Aorta (tissue), 5 donors: ENCODE measurements at regions not wholly inside any gene's neighbourhood (a gene's known extent, or its start where the extent isn't known, plus 50 kb on each side); places are given as distances from the start of the nearest gene placed in this dataset.

Source experiments
- ATAC-seq: fragments of 200-7000 bp; cut with Tn5 transposase; one replicate; pipeline ENCODE4 v1.9.1; 2022; ENCODE audit warnings: moderate library complexity; ENCODE audit not compliant: low FRiP score
- DNase-seq, 2 donors: peaks; one replicate each; pipeline ENCODE4 v3.0.0-alpha.2; 2020
- H3K27ac ChIP-seq, 2 donors: one replicate each; pipeline ENCODE4 v1.5.1; 2013; ENCODE audit warnings: low read length in 2 of 2, mild to moderate bottlenecking in 2 of 2, moderate library complexity in 2 of 2, control low read depth in 1 of 2, inconsistent platforms in 1 of 2, low read depth in 1 of 2
- H3K27me3 ChIP-seq, 2 donors: one replicate each; pipeline ENCODE4 v1.6.1; 2013; ENCODE audit warnings: control low read depth in 1 of 2, low read length in 1 of 2, mild to moderate bottlenecking in 1 of 2, moderate library complexity in 1 of 2; ENCODE audit not compliant: insufficient read depth in 2 of 2, control insufficient read depth in 1 of 2
- H3K36me3 ChIP-seq, 2 donors: one replicate each; pipeline ENCODE4 v1.6.1; 2013; ENCODE audit warnings: control low read depth in 1 of 2, low read length in 1 of 2, mild to moderate bottlenecking in 1 of 2; ENCODE audit not compliant: insufficient read depth in 2 of 2, control insufficient read depth in 1 of 2
- H3K4me1 ChIP-seq, 2 donors: one replicate each; pipeline ENCODE4 v1.6.1; 2013; ENCODE audit warnings: low read length in 2 of 2, control low read depth in 1 of 2, mild to moderate bottlenecking in 1 of 2, moderate library complexity in 1 of 2; ENCODE audit not compliant: insufficient read depth in 2 of 2, control insufficient read depth in 1 of 2
- H3K4me3 ChIP-seq, 2 donors: one replicate each; pipeline ENCODE4 v1.5.1; 2013; ENCODE audit warnings: low read length in 2 of 2, control low read depth in 1 of 2, mild to moderate bottlenecking in 1 of 2
- H3K9me3 ChIP-seq: one replicate; pipeline ENCODE4 v1.6.1; 2013; ENCODE audit warnings: mild to moderate bottlenecking, low read length; ENCODE audit not compliant: control insufficient read depth
- WGBS, 2 donors: extraction: QIAGEN DNeasy Blood & Tissue Kit; methylation state at CpG; one replicate each; pipeline ENCODE4 v1.1.7; 2013; 5-methylcytosine and 5-hydroxymethylcytosine counted together
- intact Hi-C, 2 donors: fragments of 100-400 bp; cut with DNase I; formaldehyde crosslinking; loops; one replicate each; pipeline versions ENCODE4 v1.14.2 to v1.15.0; 2022
- donor health status: healthy with polysubstance abuse.
- donor health status: Bipolar disorder and iron deficiency.
- donor health status: DM: no; HTN: no; CAD: no.
- donor health status: DM: no; HTN: no; CAD: no.
- donor health status: DM: yes; HTN: yes; CAD: no.

GRCh38 chr16:62863139-62863538, 826.9 kb upstream of the CDH8 start:
- no peaks in the 10 kb centered on the region for H3K9me3 ChIP-seq
- H3K27ac ChIP-seq = no peak overlapping the region
- intact Hi-C loops = no loop called here
- no peak for ATAC-seq
- H3K27me3 ChIP-seq = no peaks in the 10 kb centered on the region
- DNase-seq = no peak
- H3K4me3 ChIP-seq = no peak overlapping the region
- H3K4me1 ChIP-seq = no peaks in the 10 kb centered on the region
- WGBS, 2 donors = 70 to 73% methylated on average over 2 of the region's 2 CpGs
- no peaks in the 10 kb centered on the region for H3K36me3 ChIP-seq

- intact Hi-C loops = no loop called here
- no peak for ATAC-seq
These were observed 817.6 kb upstream of the CDH8 start for GRCh38 chr16:62853887-62854286.

GRCh38 chr16:62846399-62847057, 810.3 kb upstream of the CDH8 start:
- H3K36me3 ChIP-seq = no peaks in the 10 kb centered on the region
- DNase-seq = no peak
- no peak overlapping the region for H3K4me3 ChIP-seq
- intact Hi-C loops = no loop called here
- H3K27ac ChIP-seq = no peak overlapping the region
- ATAC-seq = no peak
- H3K9me3 ChIP-seq = no peaks in the 10 kb centered on the region
- H3K4me1 ChIP-seq = no peaks in the 10 kb centered on the region
- H3K27me3 ChIP-seq = no peaks in the 10 kb centered on the region
- WGBS, 2 donors = 41 to 52% methylated on average over 2 of the region's 2 CpGs

More at GRCh38 chr16:62853887-62854286, 817.6 kb upstream of the CDH8 start:
- 88 to 93% methylated on average over 4 of the region's 4 CpGs for WGBS, 2 donors
- no peaks in the 10 kb centered on the region for H3K36me3 ChIP-seq
- no peak overlapping the region for H3K27ac ChIP-seq
- no peaks in the 10 kb centered on the region for H3K4me1 ChIP-seq
- H3K27me3 ChIP-seq = no peaks in the 10 kb centered on the region
- H3K9me3 ChIP-seq = no peaks in the 10 kb centered on the region
- no peak overlapping the region for H3K4me3 ChIP-seq
- no peak for DNase-seq

GRCh38 chr16:62832214-62832613, 796.0 kb upstream of the CDH8 start:
- ATAC-seq (no peak), DNase-seq (no peak)
- intact Hi-C loops = no loop called here
- no peaks in the 10 kb centered on the region for H3K27me3 ChIP-seq
- no peaks in the 10 kb centered on the region for H3K4me1 ChIP-seq
- no peaks in the 10 kb centered on the region for H3K36me3 ChIP-seq
- WGBS, 2 donors = 50 to 64% methylated on average over 4 of the region's 4 CpGs
- no peak overlapping the region for H3K4me3 ChIP-seq
- no peaks in the 10 kb centered on the region for H3K9me3 ChIP-seq
- H3K27ac ChIP-seq = no peak overlapping the region

DNA sequence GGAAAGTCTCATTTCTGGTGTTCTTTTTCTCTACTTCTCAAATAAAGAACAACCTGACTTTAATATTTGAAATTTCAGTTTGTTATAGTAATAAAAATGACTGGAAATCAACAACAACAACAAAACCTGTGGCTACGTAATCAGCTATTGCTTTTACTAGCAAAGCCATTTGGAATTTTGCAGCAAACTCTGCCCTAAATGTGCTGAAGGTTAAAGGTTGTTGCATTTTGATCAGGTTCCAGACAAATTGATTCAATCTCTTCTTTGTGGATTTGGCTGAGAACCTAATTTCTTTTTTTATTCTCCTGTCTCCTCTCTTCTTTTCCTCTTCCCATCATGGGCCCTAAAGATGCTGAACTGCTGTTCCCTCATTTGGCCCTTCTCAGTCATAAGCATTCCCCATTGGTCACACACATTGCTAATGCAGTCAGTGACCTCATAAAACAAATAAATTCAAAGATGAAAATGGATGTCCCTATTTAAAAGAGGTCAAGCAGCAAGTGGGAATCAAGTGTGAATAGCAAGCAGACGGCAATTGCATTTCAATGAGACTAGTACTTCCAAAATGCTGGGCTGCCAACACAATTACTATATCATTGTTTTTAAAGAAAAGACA, 795.1 kb upstream of the CDH8 start:
- DNase-seq = no peak
- H3K27ac ChIP-seq = no peak overlapping the region
- no peak for ATAC-seq
- H3K9me3 ChIP-seq = no peaks in the 10 kb centered on the region
- no peaks in the 10 kb centered on the region for H3K36me3 ChIP-seq
- WGBS, 2 donors = 76 to 78% methylated on average over 2 of the region's 2 CpGs
- H3K27me3 ChIP-seq = no peaks in the 10 kb centered on the region
- intact Hi-C loops = no loop called here
- no peaks in the 10 kb centered on the region for H3K4me1 ChIP-seq
- no peak overlapping the region for H3K4me3 ChIP-seq

GRCh38 chr16:62829607-62830006, 793.4 kb upstream of the CDH8 start:
- H3K4me1 ChIP-seq = no peaks in the 10 kb centered on the region
- no peaks in the 10 kb centered on the region for H3K36me3 ChIP-seq
- 38 to 40% methylated on average over 3 of the region's 3 CpGs for WGBS, 2 donors
- H3K27ac ChIP-seq = no peak overlapping the region
- ATAC-seq (no peak), DNase-seq (no peak)
- no peaks in the 10 kb centered on the region for H3K27me3 ChIP-seq
- no peak overlapping the region for H3K4me3 ChIP-seq
- no peaks in the 10 kb centered on the region for H3K9me3 ChIP-seq
- intact Hi-C loops = no loop called here

- no peaks in the 10 kb centered on the region for H3K36me3 ChIP-seq
- no peak overlapping the region for H3K4me3 ChIP-seq
- no peak for DNase-seq
- WGBS, 2 donors = 43 to 50% methylated on average over 1 of the region's 1 CpG
- intact Hi-C loops = no loop called here
- ATAC-seq = no peak
- H3K27me3 ChIP-seq = no peaks in the 10 kb centered on the region
- no peak overlapping the region for H3K27ac ChIP-seq
- no peaks in the 10 kb centered on the region for H3K9me3 ChIP-seq
- H3K4me1 ChIP-seq = no peaks in the 10 kb centered on the region
These were observed 792.8 kb upstream of the CDH8 start for GRCh38 chr16:62829084-62829483.

DNA sequence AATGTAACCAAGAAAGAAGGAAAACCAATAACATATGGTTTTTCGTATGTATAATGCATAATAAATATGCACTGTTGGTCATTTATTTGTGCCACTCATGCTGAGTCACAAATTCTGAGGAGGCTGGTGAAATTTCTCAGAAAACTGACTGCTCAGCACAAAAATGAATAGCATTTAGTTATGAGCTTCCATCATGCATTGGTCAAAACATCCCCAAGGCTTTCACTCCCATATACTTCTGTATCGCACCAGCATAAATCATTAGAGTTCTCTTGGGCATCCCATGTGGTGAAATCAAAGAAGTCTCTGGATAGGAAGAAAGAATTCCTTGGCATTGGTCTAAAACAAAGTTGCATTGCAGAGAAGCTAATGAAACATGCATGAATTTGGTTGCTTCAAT, 785.6 kb upstream of the CDH8 start:
- intact Hi-C loops = no loop called here
- H3K27me3 ChIP-seq = no peaks in the 10 kb centered on the region
- no peaks in the 10 kb centered on the region for H3K4me1 ChIP-seq
- DNase-seq = no peak
- H3K4me3 ChIP-seq = no peak overlapping the region
- no peak overlapping the region for H3K27ac ChIP-seq
- WGBS, 2 donors = 39 to 66% methylated on average over 2 of the region's 2 CpGs
- ATAC-seq = no peak
- no peaks in the 10 kb centered on the region for H3K36me3 ChIP-seq
- H3K9me3 ChIP-seq = peaks cover 1% of the 10 kb centered on the region

DNA sequence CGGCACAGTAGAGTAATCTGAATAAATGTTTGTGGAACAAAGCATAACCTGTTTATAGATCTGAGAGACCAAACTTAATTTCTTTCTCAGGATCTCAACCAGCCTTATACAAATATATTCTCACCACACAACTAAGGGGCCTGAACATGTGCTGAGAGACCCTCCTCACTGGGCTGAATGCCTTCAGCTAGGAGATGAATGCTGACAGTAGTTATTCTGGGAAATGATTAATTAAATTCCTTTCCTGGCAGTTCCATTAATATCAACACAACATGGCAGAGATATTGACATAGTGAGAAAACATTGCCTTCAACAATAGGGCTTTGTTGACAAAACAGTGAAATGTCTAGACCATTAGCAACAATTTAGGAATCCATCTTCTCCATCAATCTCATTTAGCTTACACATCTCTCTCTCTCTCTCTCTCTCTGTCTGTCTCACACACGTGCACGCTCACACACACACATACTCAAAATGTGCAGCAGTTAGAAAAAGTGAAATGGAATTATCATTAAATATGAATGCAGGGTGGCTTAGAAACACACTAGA, 780.8 kb upstream of the CDH8 start:
- peaks cover 1% of the 10 kb centered on the region for H3K9me3 ChIP-seq
- DNase-seq (no peak), ATAC-seq (no peak)
- 18 to 34% methylated on average over 3 of the region's 3 CpGs for WGBS, 2 donors
- H3K27me3 ChIP-seq = no peaks in the 10 kb centered on the region
- no peak overlapping the region for H3K4me3 ChIP-seq
- H3K27ac ChIP-seq = no peak overlapping the region
- intact Hi-C loops = loop anchor here in 1 of 2 donors (5.0 kb wide), 1 partner anchor 315 kb away; no protein-coding TSS in a partner anchor
- no peaks in the 10 kb centered on the region for H3K4me1 ChIP-seq
- no peaks in the 10 kb centered on the region for H3K36me3 ChIP-seq
